A673 (cell line): ENCODE measurements at regions not wholly inside any gene's neighbourhood (a gene's known extent, or its start where the extent isn't known, plus 50 kb on each side); places are given as distances from the start of the nearest gene placed in this dataset.

Experiments used
- EZH2 ChIP-seq: fragments of 200-600 bp; sonication (generic); IDR thresholded peaks from 2 replicates; pipeline ENCODE4 v1.6.1; 2017; ENCODE audit warnings: borderline replicate concordance, low read depth, mild to moderate bottlenecking, mixed read lengths, antibody characterized with exemption, low read length; ENCODE audit not compliant: poor library complexity, severe bottlenecking
- TF ChIP-seq, protein P1 (sequence below): fragments of 300-800, 200-600 bp; sonication (generic); conservative IDR thresholded peaks from 2 replicates; pipeline ENCODE4 v1.5.1; 2017; ENCODE audit warnings: low read depth, mild to moderate bottlenecking, antibody characterized with exemption, low read length, moderate library complexity, mixed read lengths

DNA sequence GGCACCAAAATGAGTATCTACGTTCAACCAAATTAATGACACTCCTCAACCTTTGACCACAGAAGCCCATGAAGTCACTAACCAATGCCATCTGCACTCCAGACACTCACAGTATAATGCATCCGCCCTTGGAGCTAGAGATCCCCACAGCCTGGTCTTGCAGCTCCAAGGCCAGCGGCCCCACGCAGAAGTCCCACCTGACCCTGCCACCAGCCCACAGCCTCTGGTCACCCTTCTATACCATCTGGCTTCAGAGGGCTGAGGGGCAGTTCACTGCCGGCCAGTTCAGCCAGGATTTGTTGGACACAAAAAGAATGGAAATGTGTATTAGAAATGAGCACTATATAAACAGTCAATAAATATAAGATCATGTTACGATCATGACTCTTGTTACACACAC is 211.2 kb downstream of the RRAGC start:
- TF ChIP-seq, protein P1, sequence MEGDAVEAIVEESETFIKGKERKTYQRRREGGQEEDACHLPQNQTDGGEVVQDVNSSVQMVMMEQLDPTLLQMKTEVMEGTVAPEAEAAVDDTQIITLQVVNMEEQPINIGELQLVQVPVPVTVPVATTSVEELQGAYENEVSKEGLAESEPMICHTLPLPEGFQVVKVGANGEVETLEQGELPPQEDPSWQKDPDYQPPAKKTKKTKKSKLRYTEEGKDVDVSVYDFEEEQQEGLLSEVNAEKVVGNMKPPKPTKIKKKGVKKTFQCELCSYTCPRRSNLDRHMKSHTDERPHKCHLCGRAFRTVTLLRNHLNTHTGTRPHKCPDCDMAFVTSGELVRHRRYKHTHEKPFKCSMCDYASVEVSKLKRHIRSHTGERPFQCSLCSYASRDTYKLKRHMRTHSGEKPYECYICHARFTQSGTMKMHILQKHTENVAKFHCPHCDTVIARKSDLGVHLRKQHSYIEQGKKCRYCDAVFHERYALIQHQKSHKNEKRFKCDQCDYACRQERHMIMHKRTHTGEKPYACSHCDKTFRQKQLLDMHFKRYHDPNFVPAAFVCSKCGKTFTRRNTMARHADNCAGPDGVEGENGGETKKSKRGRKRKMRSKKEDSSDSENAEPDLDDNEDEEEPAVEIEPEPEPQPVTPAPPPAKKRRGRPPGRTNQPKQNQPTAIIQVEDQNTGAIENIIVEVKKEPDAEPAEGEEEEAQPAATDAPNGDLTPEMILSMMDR, result no peak
- no peak for TF ChIP-seq EZH2
